Endothelial cell of umbilical vein (primary cell): ENCODE measurements at regions not wholly inside any gene's neighbourhood (a gene's known extent, or its start where the extent isn't known, plus 50 kb on each side); places are given as distances from the start of the nearest gene placed in this dataset.

ENCODE experiments used
- BruUV-seq: library from RNA; stranded (reverse); fragments of 400-500 nt; replicated peaks from 2 replicates; lab custom pipeline; 2021; lab: Mats Ljungman, UMichigan
- CTCF ChIA-PET: fragments of 300-600, 350-600 bp; sonication (Branson Sonifier 250); formaldehyde crosslinking; loops from one replicate; lab custom pipeline; 2021; ENCODE audit warnings: antibody characterized with exemption, inconsistent platforms; lab: Charles Lee
- POLR2A ChIA-PET: fragments of 300-600, 350-600 bp; sonication (Branson Sonifier 250); formaldehyde crosslinking; loops from one replicate; lab custom pipeline; 2021; ENCODE audit warnings: antibody characterized with exemption, inconsistent platforms; lab: Charles Lee
- DNase-seq: peaks from one replicate; pipeline ENCODE4 v3.0.0-alpha.2; 2011; ENCODE audit warnings: low read depth, low spot score
- FAIRE-seq: peaks from 2 replicates; lab custom pipeline; 2011; peaks lifted over from hg19 to GRCh38; lab: Jason Lieb, UNC
- H2AFZ ChIP-seq: 2 replicates; pipeline ENCODE4 v1.6.0; 2012; ENCODE audit warnings: low read depth, low read length, control low read depth, inconsistent platforms
- H3K27ac ChIP-seq: 2 replicates; pipeline ENCODE4 v1.5.1; 2011; ENCODE audit warnings: low read depth, mild to moderate bottlenecking, control low read depth, low read length, moderate library complexity; ENCODE audit not compliant: insufficient read depth
- H3K27me3 ChIP-seq, 2 experiments: 2 replicates each; pipeline versions ENCODE4 v1.6.0 to v1.6.1; 2011; ENCODE audit warnings: low read length in 2 of 2, mixed read lengths in 1 of 2; ENCODE audit not compliant: control insufficient read depth in 2 of 2, insufficient read depth in 2 of 2
- H3K36me3 ChIP-seq, 2 experiments: 2 replicates in 1 of 2; 3 replicates in 1 of 2; pipeline ENCODE4 v1.5.1; 2011; ENCODE audit warnings: low read length in 2 of 2, mild to moderate bottlenecking in 1 of 2, moderate library complexity in 1 of 2; ENCODE audit not compliant: control insufficient read depth in 2 of 2, insufficient read depth in 2 of 2; ENCODE audit errors: extremely low read depth in 1 of 2
- H3K4me1 ChIP-seq: 3 replicates; pipeline ENCODE4 v1.5.1; 2011; ENCODE audit warnings: mild to moderate bottlenecking, low read length; ENCODE audit not compliant: control insufficient read depth, insufficient read depth; ENCODE audit errors: extremely low read depth
- H3K4me2 ChIP-seq: 2 replicates; pipeline ENCODE4 v1.6.1; 2011; ENCODE audit warnings: low read length, control low read depth, mixed read lengths; ENCODE audit not compliant: insufficient read depth
- H3K4me3 ChIP-seq, 3 experiments: fragments of 200-600 bp in 1 of 3; sonication (generic), shearing (Covaris generic) in 1 of 3; replicated peaks in 1 of 3; 2 replicates each; pipeline ENCODE4 v1.5.1; 2011 to 2016; ENCODE audit warnings: control low read depth in 3 of 3, low read length in 3 of 3, mild to moderate bottlenecking in 2 of 3, inconsistent platforms in 1 of 3, low read depth in 1 of 3, moderate library complexity in 1 of 3; ENCODE audit not compliant: insufficient read depth in 1 of 3
- H3K79me2 ChIP-seq: 2 replicates; pipeline ENCODE4 v1.6.0; 2012; ENCODE audit warnings: low read length, inconsistent platforms; ENCODE audit not compliant: control insufficient read depth, insufficient read depth
- H3K9ac ChIP-seq: replicated peaks from 2 replicates; pipeline ENCODE3; 2011; ENCODE audit warnings: low read length, control low read depth; ENCODE audit not compliant: insufficient read depth; ENCODE audit errors: extremely low read depth
- H3K9me1 ChIP-seq: replicated peaks from 3 replicates; pipeline ENCODE4 v1.6.0; 2011; ENCODE audit warnings: mild to moderate bottlenecking, low read length; ENCODE audit not compliant: control insufficient read depth, insufficient read depth; ENCODE audit errors: extremely low read depth
- H3K9me3 ChIP-seq: replicated peaks from 2 replicates; pipeline ENCODE4 v1.5.1; 2012; ENCODE audit warnings: low read length, inconsistent platforms; ENCODE audit not compliant: control insufficient read depth, insufficient read depth
- H4K20me1 ChIP-seq: replicated peaks from 2 replicates; pipeline ENCODE3; 2011; ENCODE audit warnings: mild to moderate bottlenecking, low read length; ENCODE audit not compliant: control insufficient read depth, insufficient read depth; ENCODE audit errors: extremely low read depth
- CTCF ChIP-seq, 2 donors: IDR thresholded peaks; 1 replicate in 1 of 2; 2 replicates in 1 of 2; pipeline ENCODE4 v1.5.1; 2011; ENCODE audit warnings: low read length in 2 of 2, mild to moderate bottlenecking in 2 of 2, moderate library complexity in 2 of 2, control low read depth in 1 of 2, inconsistent platforms in 1 of 2, low read depth in 1 of 2; ENCODE audit not compliant: insufficient read depth in 1 of 2; ENCODE audit errors: extremely low read depth in 1 of 2
- EZH2 ChIP-seq: IDR thresholded peaks from 2 replicates; pipeline ENCODE4 v1.6.1; 2012; ENCODE audit warnings: borderline replicate concordance, low read depth, mild to moderate bottlenecking, moderate library complexity, low read length, inconsistent platforms; ENCODE audit not compliant: severe bottlenecking
- FOS ChIP-seq: IDR thresholded peaks from 2 replicates; pipeline ENCODE4 v1.6.1; 2011; ENCODE audit warnings: mild to moderate bottlenecking, low read length, moderate library complexity, borderline replicate concordance; ENCODE audit not compliant: insufficient read depth
- GATA2 ChIP-seq: IDR thresholded peaks from 2 replicates; pipeline ENCODE4 v1.7.0; 2011; ENCODE audit warnings: low read depth, mild to moderate bottlenecking, moderate library complexity, mixed read lengths, low read length; ENCODE audit not compliant: insufficient read length, insufficient read depth
- JUN ChIP-seq: IDR thresholded peaks from 2 replicates; pipeline ENCODE4 v1.6.1; 2011; ENCODE audit warnings: borderline replicate concordance, low read depth; ENCODE audit not compliant: insufficient read length, insufficient read depth
- MAX ChIP-seq: IDR thresholded peaks from 2 replicates; pipeline ENCODE4 v1.6.1; 2011; ENCODE audit not compliant: insufficient read depth, insufficient read length
- MYC ChIP-seq: IDR thresholded peaks from one replicate; pipeline ENCODE4 v1.6.1; 2011; ENCODE audit warnings: mild to moderate bottlenecking, low read depth, low read length
- POLR2A ChIP-seq: IDR thresholded peaks from 2 replicates; pipeline ENCODE4 v1.6.1; 2012; ENCODE audit warnings: low read depth, mild to moderate bottlenecking, control low read depth, low read length
- POLR2AphosphoS5 ChIP-seq: IDR thresholded peaks from 2 replicates; pipeline ENCODE4 v1.6.1; 2012; ENCODE audit warnings: low read depth, mild to moderate bottlenecking, control low read depth, low read length, moderate library complexity; ENCODE audit not compliant: insufficient read depth
- dilution Hi-C: fragments of 300-500 bp; cut with MboI; formaldehyde crosslinking; loops from one replicate; pipeline ENCODE4 v1.15.0; 2019; ENCODE audit warnings: low sequenced_read_pairs; ENCODE audit not compliant: extremely low pct_ligation_motif_present
- intact Hi-C: fragments of 100-400 bp; cut with micrococcal nuclease; formaldehyde crosslinking; loops from one replicate; pipeline ENCODE4 v1.10.0; 2022

- peaks cover 2% of the 10 kb centered on the region for H3K9me3 ChIP-seq
- H3K9me1 ChIP-seq, result no peaks in the 10 kb centered on the region
- no peak for DNase-seq
- H3K9ac ChIP-seq, result no peak overlapping the region
- H3K27ac ChIP-seq, result no peak overlapping the region
- H3K4me1 ChIP-seq, result no peaks in the 10 kb centered on the region
- ChIA-PET POLR2A (no interaction called here), CTCF (no interaction called here)
- H3K4me3 ChIP-seq, result no peak overlapping the region
- FAIRE-seq, result no peak
- no peaks in the 10 kb centered on the region for H3K36me3 ChIP-seq
- no peak overlapping the region for H2AFZ ChIP-seq
- H3K27me3 ChIP-seq, result no peaks in the 10 kb centered on the region
- no TSS peak for BruUV-seq
- TF ChIP-seq MYC (no peak), POLR2AphosphoS5 (no peak), CTCF (IDR thresholded peaks at IDR 0.05; ENCODE audit: extremely low read depth in 1 of 2, insufficient read depth in 1 of 2, low read depth in 1 of 2, low read length in 2 of 2) (no peak), JUN (no peak), GATA2 (no peak), FOS (no peak), POLR2A (no peak), EZH2 (no peak), MAX (no peak)
- H3K79me2 ChIP-seq, result no peaks in the 10 kb centered on the region
- dilution Hi-C loops (no loop called here), intact Hi-C loops (no loop called here)
- no peak overlapping the region for H3K4me2 ChIP-seq
- no peaks in the 10 kb centered on the region for H4K20me1 ChIP-seq
Measured at GRCh38 chr2:33911327-33911726, 312.2 kb upstream of the FAM98A start.
